ENCODE measurements at regions not wholly inside any gene's neighbourhood (a gene's known extent, or its start where the extent isn't known, plus 50 kb on each side); places are given as distances from the start of the nearest gene placed in this dataset.
"Not testable (repeated sequence)": the region's sequence is repeated elsewhere in the genome, so short reads cannot be mapped to it uniquely, and the experiment has no call there.

GRCh38 chr2:122075381-122075780 is 319.9 kb downstream of the TSN start:
- no peak for DNase-seq

- DNase-seq = no peak
Measured at GRCh38 chr2:122077114-122077513, 321.7 kb downstream of the TSN start.

- DNase-seq = no peak
Measured at GRCh38 chr2:122077771-122078170, 322.3 kb downstream of the TSN start.

GRCh38 chr2:122078451-122078850 is 323.0 kb downstream of the TSN start:
- DNase-seq = no peak

GRCh38 chr2:122079844-122080243 is 324.4 kb downstream of the TSN start:
- no peak for DNase-seq

GRCh38 chr2:122080316-122080715 is 324.9 kb downstream of the TSN start:
- no peak for DNase-seq

GRCh38 chr2:122080871-122081270 is 325.4 kb downstream of the TSN start:
- no peak for DNase-seq

- DNase-seq = no peak
Measured at GRCh38 chr2:122081751-122082150, 326.3 kb downstream of the TSN start.

- no peak for DNase-seq
Measured at GRCh38 chr2:122083256-122084048, 328.0 kb downstream of the TSN start.

- not testable (repeated sequence) for DNase-seq
Measured at GRCh38 chr2:122085672-122086071, 330.2 kb downstream of the TSN start.

GRCh38 chr2:122094557-122094956 is 339.1 kb downstream of the TSN start:
- DNase-seq = no peak

- DNase-seq = no peak
Measured at GRCh38 chr2:122096761-122097160, 341.3 kb downstream of the TSN start.

GRCh38 chr2:122098306-122098705 is 342.9 kb downstream of the TSN start:
- no peak for DNase-seq

- DNase-seq = no peak
Measured at GRCh38 chr2:122100346-122100745, 344.9 kb downstream of the TSN start.

- no peak for DNase-seq
Measured at GRCh38 chr2:122100756-122101155, 345.3 kb downstream of the TSN start.

GRCh38 chr2:122101319-122101718 is 345.9 kb downstream of the TSN start:
- DNase-seq = no peak

- DNase-seq = no peak
Measured at GRCh38 chr2:122105171-122105876, 349.9 kb downstream of the TSN start.

GRCh38 chr2:122105877-122106206 is 350.4 kb downstream of the TSN start:
- DNase-seq = no peak

GRCh38 chr2:122108186-122108585 is 352.7 kb downstream of the TSN start:
- no peak for DNase-seq

- peak; percentile 8 for DNase-seq
Measured at GRCh38 chr2:122112216-122113005, 357.0 kb downstream of the TSN start.

- no peak for DNase-seq
Measured at GRCh38 chr2:122114421-122114820, 359.0 kb downstream of the TSN start.

GRCh38 chr2:122117371-122117770 is 361.9 kb downstream of the TSN start:
- no peak for DNase-seq

- no peak for DNase-seq
Measured at GRCh38 chr2:122129399-122129798, 373.9 kb downstream of the TSN start.

All from NCI-H1105 (cell line).